Type B pancreatic cell (in vitro differentiated cells): ENCODE measurements at regions not wholly inside any gene's neighbourhood (a gene's known extent, or its start where the extent isn't known, plus 50 kb on each side); places are given as distances from the start of the nearest gene placed in this dataset.

Source experiments
- DNase-seq: peaks from one replicate; pipeline ENCODE4 v3.0.0; 2021; ENCODE audit warnings: mixed read lengths; ENCODE audit not compliant: unreplicated experiment; ENCODE audit errors: extremely low spot score
- H3K27ac Mint-ChIP-seq: 2 replicates; pipeline ENCODE4 v1.8.0; 2021; ENCODE audit warnings: mild to moderate bottlenecking, mixed read lengths
- H3K27me3 Mint-ChIP-seq: 2 replicates; pipeline ENCODE4 v1.8.0; 2021; ENCODE audit warnings: mixed read lengths
- H3K36me3 Mint-ChIP-seq: 2 replicates; pipeline ENCODE4 v1.8.0; 2021; ENCODE audit warnings: mixed read lengths
- H3K4me1 Mint-ChIP-seq: one replicate; pipeline ENCODE4 v1.8.0; 2021; ENCODE audit warnings: mixed read lengths; ENCODE audit not compliant: unreplicated experiment
- H3K4me3 Mint-ChIP-seq: 2 replicates; pipeline ENCODE4 v1.8.0; 2021; ENCODE audit warnings: mild to moderate bottlenecking, mixed read lengths
- H3K9me3 Mint-ChIP-seq: 2 replicates; pipeline ENCODE4 v1.8.0; 2021; ENCODE audit warnings: mixed read lengths
- TF ChIP-seq, protein P1 (sequence below): fragments of 200-600 bp; sonication (generic); conservative IDR thresholded peaks from 2 replicates; pipeline ENCODE4 v1.5.0; 2021; ENCODE audit warnings: antibody characterized with exemption, mild to moderate bottlenecking

GRCh38 chr3:135392151-135392550 is 573.4 kb upstream of the PPP2R3A start:
- DNase-seq = no peak
- Mint-ChIP-seq H3K27ac (no peak overlapping the region), H3K27me3 (no peaks in the 10 kb centered on the region), H3K9me3 (no peaks in the 10 kb centered on the region), H3K4me3 (no peak overlapping the region), H3K36me3 (no peaks in the 10 kb centered on the region), H3K4me1 (no peaks in the 10 kb centered on the region)
- TF ChIP-seq, protein P1, sequence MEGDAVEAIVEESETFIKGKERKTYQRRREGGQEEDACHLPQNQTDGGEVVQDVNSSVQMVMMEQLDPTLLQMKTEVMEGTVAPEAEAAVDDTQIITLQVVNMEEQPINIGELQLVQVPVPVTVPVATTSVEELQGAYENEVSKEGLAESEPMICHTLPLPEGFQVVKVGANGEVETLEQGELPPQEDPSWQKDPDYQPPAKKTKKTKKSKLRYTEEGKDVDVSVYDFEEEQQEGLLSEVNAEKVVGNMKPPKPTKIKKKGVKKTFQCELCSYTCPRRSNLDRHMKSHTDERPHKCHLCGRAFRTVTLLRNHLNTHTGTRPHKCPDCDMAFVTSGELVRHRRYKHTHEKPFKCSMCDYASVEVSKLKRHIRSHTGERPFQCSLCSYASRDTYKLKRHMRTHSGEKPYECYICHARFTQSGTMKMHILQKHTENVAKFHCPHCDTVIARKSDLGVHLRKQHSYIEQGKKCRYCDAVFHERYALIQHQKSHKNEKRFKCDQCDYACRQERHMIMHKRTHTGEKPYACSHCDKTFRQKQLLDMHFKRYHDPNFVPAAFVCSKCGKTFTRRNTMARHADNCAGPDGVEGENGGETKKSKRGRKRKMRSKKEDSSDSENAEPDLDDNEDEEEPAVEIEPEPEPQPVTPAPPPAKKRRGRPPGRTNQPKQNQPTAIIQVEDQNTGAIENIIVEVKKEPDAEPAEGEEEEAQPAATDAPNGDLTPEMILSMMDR = no peak

DNA sequence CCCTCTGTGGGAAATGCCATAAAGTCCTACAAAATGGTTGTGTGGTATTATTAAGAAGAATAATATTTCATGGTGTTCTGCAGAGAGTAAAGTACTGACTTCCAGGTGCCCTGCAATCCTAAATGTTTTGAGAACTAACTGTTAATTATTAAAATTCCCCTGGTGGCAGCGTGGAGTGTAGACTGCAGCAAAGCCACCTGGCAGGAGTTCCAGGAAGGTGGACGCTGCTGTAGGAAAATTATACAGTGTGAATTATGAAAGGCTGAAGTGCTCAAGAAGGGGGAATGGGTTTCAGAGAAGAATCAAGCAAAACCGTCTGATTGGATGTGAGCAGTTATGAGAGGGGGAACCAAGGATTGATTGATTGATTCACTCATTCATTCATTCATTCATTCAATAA is 572.4 kb upstream of the PPP2R3A start:
- Mint-ChIP-seq H3K4me1 (no peaks in the 10 kb centered on the region), H3K9me3 (no peaks in the 10 kb centered on the region), H3K36me3 (no peaks in the 10 kb centered on the region), H3K27ac (no peak overlapping the region), H3K4me3 (no peak overlapping the region), H3K27me3 (no peaks in the 10 kb centered on the region)
- no peak for DNase-seq
- TF ChIP-seq, protein P1 = no peak

GRCh38 chr3:135393898-135394525 is 571.5 kb upstream of the PPP2R3A start:
- Mint-ChIP-seq H3K4me1 (no peaks in the 10 kb centered on the region), H3K27ac (no peak overlapping the region), H3K9me3 (no peaks in the 10 kb centered on the region), H3K36me3 (no peaks in the 10 kb centered on the region), H3K4me3 (no peak overlapping the region), H3K27me3 (no peaks in the 10 kb centered on the region)
- TF ChIP-seq, protein P1 = no peak
- DNase-seq = no peak

DNA sequence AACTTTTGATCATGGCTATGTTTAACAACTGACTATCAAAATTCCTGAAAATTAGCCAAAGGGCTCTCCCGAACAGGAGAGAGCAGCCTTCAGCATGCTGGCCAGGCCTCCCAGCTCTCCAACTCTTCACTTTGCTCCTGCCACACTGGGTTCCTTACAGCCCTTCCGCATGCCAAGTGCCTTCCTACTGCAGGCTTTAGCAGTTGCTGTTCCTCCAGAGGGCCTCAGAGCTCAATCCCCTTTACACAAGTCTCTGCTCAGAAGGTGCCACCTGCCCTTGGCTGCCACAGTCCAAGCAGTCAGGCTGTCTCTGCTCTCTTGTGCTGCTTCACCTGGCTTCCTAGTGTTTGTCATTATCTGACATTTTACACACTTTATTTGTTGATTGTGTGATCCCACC is 553.1 kb upstream of the PPP2R3A start:
- TF ChIP-seq, protein P1 = no peak
- Mint-ChIP-seq H3K4me3 (no peak overlapping the region), H3K27me3 (no peaks in the 10 kb centered on the region), H3K27ac (no peak overlapping the region), H3K9me3 (no peaks in the 10 kb centered on the region), H3K36me3 (no peaks in the 10 kb centered on the region), H3K4me1 (no peaks in the 10 kb centered on the region)
- no peak for DNase-seq

- Mint-ChIP-seq H3K4me1 (no peaks in the 10 kb centered on the region), H3K36me3 (no peaks in the 10 kb centered on the region), H3K27ac (no peak overlapping the region)
Observed at GRCh38 chr3:135416182-135416581, 549.3 kb upstream of the PPP2R3A start.

More at GRCh38 chr3:135416182-135416581, 549.3 kb upstream of the PPP2R3A start:
- no peaks in the 10 kb centered on the region for H3K9me3 Mint-ChIP-seq
- H3K4me3 Mint-ChIP-seq = no peak overlapping the region
- H3K27me3 Mint-ChIP-seq = no peaks in the 10 kb centered on the region
- TF ChIP-seq, protein P1 = no peak
- no peak for DNase-seq
